GM23248 (cell line): ENCODE measurements at regions not wholly inside any gene's neighbourhood (a gene's known extent, or its start where the extent isn't known, plus 50 kb on each side); places are given as distances from the start of the nearest gene placed in this dataset.

Source experiments
- EZH2 ChIP-seq: fragments of 200-600 bp; sonication (generic); IDR thresholded peaks from 2 replicates; pipeline ENCODE4 v1.6.1; 2018; ENCODE audit warnings: antibody characterized with exemption, mild to moderate bottlenecking; ENCODE audit not compliant: insufficient read depth, poor library complexity, severe bottlenecking
- EZH2phosphoT487 ChIP-seq: fragments of 200-600 bp; sonication (generic); IDR thresholded peaks from 2 replicates; pipeline ENCODE4 v1.6.1; 2018; ENCODE audit warnings: antibody characterized with exemption, moderate library complexity, mild to moderate bottlenecking, low read depth; ENCODE audit not compliant: insufficient read depth

- no peak for TF ChIP-seq EZH2
- no peak for TF ChIP-seq EZH2phosphoT487
These were observed 134.1 kb downstream of the CDC42EP3 start for GRCh38 chr2:37537316-37537715.
